Nephron progenitor cell (in vitro differentiated cells): ENCODE measurements at regions not wholly inside any gene's neighbourhood (a gene's known extent, or its start where the extent isn't known, plus 50 kb on each side); places are given as distances from the start of the nearest gene placed in this dataset.

Experiments used
- DNase-seq: peaks from one replicate; pipeline ENCODE4 v3.0.0; 2021
- H3K27ac Mint-ChIP-seq: 2 replicates; pipeline ENCODE4 v1.8.0; 2021; ENCODE audit warnings: mild to moderate bottlenecking, moderate library complexity, mixed read lengths
- H3K27me3 Mint-ChIP-seq: 2 replicates; pipeline ENCODE4 v1.8.0; 2021; ENCODE audit warnings: mild to moderate bottlenecking, low read depth, mixed read lengths; ENCODE audit not compliant: poor library complexity
- H3K36me3 Mint-ChIP-seq: 2 replicates; pipeline ENCODE4 v1.8.0; 2021; ENCODE audit warnings: low read depth, mixed read lengths
- H3K4me1 Mint-ChIP-seq: 2 replicates; pipeline ENCODE4 v1.8.0; 2021; ENCODE audit warnings: mixed read lengths
- H3K4me3 Mint-ChIP-seq: 2 replicates; pipeline ENCODE4 v1.8.0; 2021; ENCODE audit warnings: mild to moderate bottlenecking, moderate library complexity, mixed read lengths
- H3K9me3 Mint-ChIP-seq: 2 replicates; pipeline ENCODE4 v1.8.0; 2021; ENCODE audit warnings: mild to moderate bottlenecking, moderate library complexity, mixed read lengths
- CTCF ChIP-seq: fragments of 200-600 bp; sonication (generic); IDR thresholded peaks from 2 replicates; pipeline ENCODE4 v1.5.0; 2021; ENCODE audit warnings: antibody characterized with exemption

GRCh38 chr3:87873136-87873535, 185.7 kb downstream of the CGGBP1 start:
- Mint-ChIP-seq H3K27ac (no peak overlapping the region), H3K9me3 (peaks cover 47% of the 10 kb centered on the region), H3K36me3 (no peaks in the 10 kb centered on the region), H3K4me3 (no peak overlapping the region), H3K4me1 (no peaks in the 10 kb centered on the region), H3K27me3 (peaks cover 3% of the 10 kb centered on the region)
- no peak for DNase-seq
- TF ChIP-seq CTCF, result no peak

GRCh38 chr3:87867001-87867400, 191.8 kb downstream of the CGGBP1 start:
- no peaks in the 10 kb centered on the region for H3K4me1 Mint-ChIP-seq
- no peak for TF ChIP-seq CTCF
- no peak overlapping the region for H3K27ac Mint-ChIP-seq
- no peak overlapping the region for H3K4me3 Mint-ChIP-seq
- H3K27me3 Mint-ChIP-seq, result peaks cover 7% of the 10 kb centered on the region
- H3K36me3 Mint-ChIP-seq, result no peaks in the 10 kb centered on the region
- DNase-seq, result no peak
- peaks cover 16% of the 10 kb centered on the region for H3K9me3 Mint-ChIP-seq

GRCh38 chr3:87856126-87856525, 202.7 kb downstream of the CGGBP1 start:
- TF ChIP-seq CTCF, result no peak
- Mint-ChIP-seq H3K4me3 (no peak overlapping the region), H3K4me1 (no peaks in the 10 kb centered on the region), H3K27me3 (no peaks in the 10 kb centered on the region), H3K36me3 (no peaks in the 10 kb centered on the region), H3K27ac (no peak overlapping the region), H3K9me3 (no peaks in the 10 kb centered on the region)
- no peak for DNase-seq

GRCh38 chr3:87855616-87856015, 203.2 kb downstream of the CGGBP1 start:
- H3K4me3 Mint-ChIP-seq, result no peak overlapping the region
- H3K36me3 Mint-ChIP-seq, result no peaks in the 10 kb centered on the region
- TF ChIP-seq CTCF, result no peak
- H3K4me1 Mint-ChIP-seq, result no peaks in the 10 kb centered on the region
- H3K27me3 Mint-ChIP-seq, result no peaks in the 10 kb centered on the region
- no peaks in the 10 kb centered on the region for H3K9me3 Mint-ChIP-seq
- H3K27ac Mint-ChIP-seq, result no peak overlapping the region
- no peak for DNase-seq

GRCh38 chr3:87855211-87855610, 203.6 kb downstream of the CGGBP1 start:
- H3K9me3 Mint-ChIP-seq, result no peaks in the 10 kb centered on the region
- DNase-seq, result no peak
- H3K36me3 Mint-ChIP-seq, result no peaks in the 10 kb centered on the region
- no peaks in the 10 kb centered on the region for H3K27me3 Mint-ChIP-seq
- TF ChIP-seq CTCF, result no peak
- no peak overlapping the region for H3K27ac Mint-ChIP-seq
- no peak overlapping the region for H3K4me3 Mint-ChIP-seq
- no peaks in the 10 kb centered on the region for H3K4me1 Mint-ChIP-seq

GRCh38 chr3:87848003-87848402, 210.8 kb downstream of the CGGBP1 start:
- H3K4me3 Mint-ChIP-seq, result no peak overlapping the region
- H3K27ac Mint-ChIP-seq, result no peak overlapping the region
- no peak for DNase-seq
- H3K36me3 Mint-ChIP-seq, result no peaks in the 10 kb centered on the region
- TF ChIP-seq CTCF, result no peak
- H3K4me1 Mint-ChIP-seq, result no peaks in the 10 kb centered on the region
- H3K9me3 Mint-ChIP-seq, result no peaks in the 10 kb centered on the region
- H3K27me3 Mint-ChIP-seq, result no peaks in the 10 kb centered on the region
